Endothelial cell (in vitro differentiated cells): ENCODE measurements at regions not wholly inside any gene's neighbourhood (a gene's known extent, or its start where the extent isn't known, plus 50 kb on each side); places are given as distances from the start of the nearest gene placed in this dataset.

ENCODE experiments used
- DNase-seq: peaks from one replicate; pipeline ENCODE4 v3.0.0; 2021; ENCODE audit warnings: low spot score
- H3K27ac Mint-ChIP-seq: one replicate; pipeline ENCODE4 v1.8.0; 2021; ENCODE audit warnings: mixed read lengths, inconsistent platforms; ENCODE audit not compliant: unreplicated experiment
- H3K27me3 Mint-ChIP-seq: one replicate; pipeline ENCODE4 v1.8.0; 2021; ENCODE audit warnings: mild to moderate bottlenecking, moderate library complexity, mixed read lengths, inconsistent platforms; ENCODE audit not compliant: unreplicated experiment
- H3K36me3 Mint-ChIP-seq: one replicate; pipeline ENCODE4 v1.8.0; 2021; ENCODE audit warnings: mild to moderate bottlenecking, low read depth, mixed read lengths, inconsistent platforms; ENCODE audit not compliant: unreplicated experiment
- H3K4me1 Mint-ChIP-seq: one replicate; pipeline ENCODE4 v1.8.0; 2021; ENCODE audit warnings: mild to moderate bottlenecking, mixed read lengths, inconsistent platforms; ENCODE audit not compliant: unreplicated experiment
- H3K4me3 Mint-ChIP-seq: one replicate; pipeline ENCODE4 v1.8.0; 2021; ENCODE audit warnings: mild to moderate bottlenecking, mixed read lengths, inconsistent platforms; ENCODE audit not compliant: unreplicated experiment
- H3K9me3 Mint-ChIP-seq: one replicate; pipeline ENCODE4 v1.8.0; 2021; ENCODE audit warnings: mixed read lengths, inconsistent platforms; ENCODE audit not compliant: unreplicated experiment
- CTCF ChIP-seq: fragments of 200-600 bp; sonication (generic); IDR thresholded peaks from one replicate; pipeline ENCODE4 v1.5.0; 2021; ENCODE audit warnings: antibody characterized with exemption; ENCODE audit not compliant: unreplicated experiment

- Mint-ChIP-seq H3K27ac (no peak overlapping the region), H3K4me1 (peaks cover 6% of the 10 kb centered on the region), H3K27me3 (peaks cover 3% of the 10 kb centered on the region)
These were observed 291.4 kb downstream of the CSNK1G3 start for GRCh38 chr5:123803359-123803758.

GRCh38 chr5:123802298-123802951 is 290.4 kb downstream of the CSNK1G3 start:
- Mint-ChIP-seq H3K27ac (no peak overlapping the region), H3K36me3 (no peaks in the 10 kb centered on the region), H3K9me3 (no peaks in the 10 kb centered on the region), H3K4me1 (peaks cover 5% of the 10 kb centered on the region), H3K4me3 (no peak overlapping the region), H3K27me3 (peaks cover 3% of the 10 kb centered on the region)
- no peak for TF ChIP-seq CTCF
- no peak for DNase-seq

More at GRCh38 chr5:123803359-123803758, 291.4 kb downstream of the CSNK1G3 start:
- no peak for DNase-seq
- no peaks in the 10 kb centered on the region for H3K9me3 Mint-ChIP-seq
- no peaks in the 10 kb centered on the region for H3K36me3 Mint-ChIP-seq
- no peak for TF ChIP-seq CTCF
- no peak overlapping the region for H3K4me3 Mint-ChIP-seq

- Mint-ChIP-seq H3K4me3 (no peak overlapping the region), H3K27me3 (no peaks in the 10 kb centered on the region), H3K36me3 (no peaks in the 10 kb centered on the region), H3K27ac (no peak overlapping the region), H3K9me3 (no peaks in the 10 kb centered on the region), H3K4me1 (peaks cover 5% of the 10 kb centered on the region)
- no peak for DNase-seq
- TF ChIP-seq CTCF: no peak
These were observed 288.7 kb downstream of the CSNK1G3 start for GRCh38 chr5:123800640-123801039.

GRCh38 chr5:123795688-123796087 is 283.7 kb downstream of the CSNK1G3 start:
- no peaks in the 10 kb centered on the region for H3K4me1 Mint-ChIP-seq
- no peak for DNase-seq
- no peak for TF ChIP-seq CTCF
- no peaks in the 10 kb centered on the region for H3K27me3 Mint-ChIP-seq
- no peaks in the 10 kb centered on the region for H3K9me3 Mint-ChIP-seq
- no peak overlapping the region for H3K27ac Mint-ChIP-seq
- no peak overlapping the region for H3K4me3 Mint-ChIP-seq
- no peaks in the 10 kb centered on the region for H3K36me3 Mint-ChIP-seq

GRCh38 chr5:123790226-123790625 is 278.2 kb downstream of the CSNK1G3 start:
- Mint-ChIP-seq H3K27me3 (no peaks in the 10 kb centered on the region), H3K4me1 (no peaks in the 10 kb centered on the region), H3K4me3 (no peak overlapping the region), H3K9me3 (peaks cover 6% of the 10 kb centered on the region), H3K36me3 (peaks cover 6% of the 10 kb centered on the region), H3K27ac (no peak overlapping the region)
- TF ChIP-seq CTCF: no peak
- no peak for DNase-seq
